ENCODE measurements at regions not wholly inside any gene's neighbourhood (a gene's known extent, or its start where the extent isn't known, plus 50 kb on each side); places are given as distances from the start of the nearest gene placed in this dataset.

- ChIA-PET CTCF (interaction anchor here (0.7 kb wide), 1 partner anchor 38 kb away, joined by 3 read pairs; no protein-coding TSS in a partner anchor), POLR2A (ENCODE audit: low non-redundant PET) (no interaction called here)
- no peak for TF ChIP-seq CTCF (conservative IDR thresholded peaks at IDR 0.05; ENCODE audit: low read depth)
- no peak overlapping the region for H3K27ac ChIP-seq
- DNase-seq (ENCODE audit: low spot score): no peak
Observed at GRCh38 chr1:229985613-229986010, 81.4 kb upstream of the GALNT2 start.

- no peak for TF ChIP-seq CTCF (conservative IDR thresholded peaks at IDR 0.05; ENCODE audit: low read depth)
- ChIA-PET POLR2A (ENCODE audit: low non-redundant PET) (no interaction called here), CTCF (interaction anchor here (0.6 kb wide), 1 partner anchor 349 kb away, joined by 3 read pairs; no protein-coding TSS in a partner anchor)
- no peak overlapping the region for H3K27ac ChIP-seq
- no peak for DNase-seq (ENCODE audit: low spot score)
Observed at GRCh38 chr1:229986737-229987337, 80.2 kb upstream of the GALNT2 start.

- POLR2A ChIA-PET (ENCODE audit: low non-redundant PET): no interaction called here
- no peak for DNase-seq (ENCODE audit: low spot score)
- H3K27ac ChIP-seq: no peak overlapping the region
- TF ChIP-seq CTCF (conservative IDR thresholded peaks at IDR 0.05; ENCODE audit: low read depth): no peak
- CTCF ChIA-PET: no interaction called here
Observed at GRCh38 chr1:229987953-229988352, 79.1 kb upstream of the GALNT2 start.

GRCh38 chr1:229988534-229988933 lies 78.5 kb upstream of the GALNT2 start:
- POLR2A ChIA-PET (ENCODE audit: low non-redundant PET): no interaction called here

GRCh38 chr1:229989591-229990248 lies 77.3 kb upstream of the GALNT2 start:
- H3K27ac ChIP-seq: no peak overlapping the region
- TF ChIP-seq CTCF (conservative IDR thresholded peaks at IDR 0.05; ENCODE audit: low read depth): no peak
- DNase-seq (ENCODE audit: low spot score): no peak
- POLR2A ChIA-PET (ENCODE audit: low non-redundant PET): no interaction called here
- CTCF ChIA-PET: no interaction called here

More at GRCh38 chr1:229988534-229988933, 78.5 kb upstream of the GALNT2 start:
- CTCF ChIA-PET: no interaction called here
- no peak for TF ChIP-seq CTCF (conservative IDR thresholded peaks at IDR 0.05; ENCODE audit: low read depth)
- DNase-seq (ENCODE audit: low spot score): no peak
- no peak overlapping the region for H3K27ac ChIP-seq

- ChIA-PET CTCF (no interaction called here), POLR2A (ENCODE audit: low non-redundant PET) (no interaction called here)
- no peak for TF ChIP-seq CTCF (conservative IDR thresholded peaks at IDR 0.05; ENCODE audit: low read depth)
- no peak overlapping the region for H3K27ac ChIP-seq
- no peak for DNase-seq (ENCODE audit: low spot score)
Observed at GRCh38 chr1:229990326-229990725, 76.7 kb upstream of the GALNT2 start.
